KMS-11 (cell line): ENCODE measurements at regions not wholly inside any gene's neighbourhood (a gene's known extent, or its start where the extent isn't known, plus 50 kb on each side); places are given as distances from the start of the nearest gene placed in this dataset.
A peak's percentile ranks its signal among the peaks of the same experiment; 100 is the strongest.

Source experiments
- H2AFZ ChIP-seq: fragments of 200-600 bp; sonication (generic); 2 replicates; pipeline ENCODE4 v1.6.1; 2016; ENCODE audit warnings: antibody characterized with exemption, mixed run types, low read depth
- H3K27ac ChIP-seq: fragments of 200-600 bp; sonication (generic); 2 replicates; pipeline ENCODE4 v1.6.1; 2016; ENCODE audit warnings: mild to moderate bottlenecking, mixed run types
- H3K27me3 ChIP-seq: fragments of 200-600 bp; sonication (generic); 2 replicates; pipeline ENCODE4 v1.6.1; 2017; ENCODE audit warnings: mild to moderate bottlenecking, low read depth, mixed run types, moderate library complexity; ENCODE audit not compliant: insufficient read depth
- H3K36me3 ChIP-seq: fragments of 200-600 bp; sonication (generic); 2 replicates; pipeline ENCODE4 v1.6.1; 2017; ENCODE audit warnings: mild to moderate bottlenecking, mixed run types; ENCODE audit not compliant: insufficient read depth
- H3K4me1 ChIP-seq: fragments of 200-600 bp; sonication (generic); 2 replicates; pipeline ENCODE4 v1.6.1; 2016; ENCODE audit warnings: mild to moderate bottlenecking, low read depth, mixed run types; ENCODE audit not compliant: poor library complexity, severe bottlenecking
- H3K4me2 ChIP-seq: fragments of 200-600 bp; sonication (generic); 2 replicates; pipeline ENCODE4 v1.7.0; 2016; ENCODE audit warnings: mild to moderate bottlenecking, mixed run types
- H3K4me3 ChIP-seq: fragments of 200-600 bp; sonication (generic); IDR thresholded peaks from 2 replicates; pipeline ENCODE4 v1.6.1; 2017; ENCODE audit warnings: low read depth, low read length, mixed read lengths; ENCODE audit not compliant: insufficient read depth
- H3K79me2 ChIP-seq: fragments of 200-600 bp; sonication (generic); 2 replicates; pipeline ENCODE4 v1.6.1; 2016; ENCODE audit warnings: low read depth, mixed run types; ENCODE audit not compliant: insufficient read depth
- H3K9ac ChIP-seq: fragments of 200-600 bp; sonication (generic); 2 replicates; pipeline ENCODE4 v1.6.1; 2016; ENCODE audit warnings: mild to moderate bottlenecking, mixed run types
- H4K20me1 ChIP-seq: fragments of 200-600 bp; sonication (generic); 2 replicates; pipeline ENCODE4 v1.6.1; 2016; ENCODE audit warnings: mild to moderate bottlenecking, mixed run types; ENCODE audit not compliant: insufficient read depth
- CTCF ChIP-seq: fragments of 200-600 bp; sonication (generic); conservative IDR thresholded peaks from 2 replicates; pipeline ENCODE4 v1.6.1; 2017; ENCODE audit warnings: low read depth, mild to moderate bottlenecking, antibody characterized with exemption, low read length, moderate library complexity, mixed read lengths

- Histone ChIP-seq H3K9ac (no peak overlapping the region), H2AFZ (peak overlapping the region; percentile 83)
Observed at GRCh38 chr2:88351249-88351601, 101.3 kb downstream of the FOXI3 start.

GRCh38 chr2:88350331-88351248 is 101.9 kb downstream of the FOXI3 start:
- TF ChIP-seq CTCF: peak; percentile 88
- H4K20me1 ChIP-seq: no peaks in the 10 kb centered on the region
- no peaks in the 10 kb centered on the region for H3K27me3 ChIP-seq
- no peak overlapping the region for H3K4me3 ChIP-seq
- no peak overlapping the region for H3K9ac ChIP-seq
- H3K4me1 ChIP-seq: no peaks in the 10 kb centered on the region
- H2AFZ ChIP-seq: peak overlapping the region; percentile 83
- peak overlapping the region; percentile 19; the same call in 1 of the 2 replicates for H3K4me2 ChIP-seq
- no peaks in the 10 kb centered on the region for H3K79me2 ChIP-seq
- no peak overlapping the region for H3K27ac ChIP-seq
- no peaks in the 10 kb centered on the region for H3K36me3 ChIP-seq

More at GRCh38 chr2:88351249-88351601, 101.3 kb downstream of the FOXI3 start:
- Histone ChIP-seq H3K79me2 (no peaks in the 10 kb centered on the region), H3K27me3 (no peaks in the 10 kb centered on the region), H4K20me1 (no peaks in the 10 kb centered on the region), H3K27ac (no peak overlapping the region), H3K4me2 (no peak overlapping the region; the same call in 1 of the 2 replicates), H3K4me1 (no peaks in the 10 kb centered on the region), H3K36me3 (no peaks in the 10 kb centered on the region), H3K4me3 (no peak overlapping the region)
- peak; percentile 41 for TF ChIP-seq CTCF

- Histone ChIP-seq H3K4me3 (no peak overlapping the region), H3K36me3 (no peaks in the 10 kb centered on the region), H4K20me1 (no peaks in the 10 kb centered on the region), H2AFZ (no peak overlapping the region), H3K27me3 (no peaks in the 10 kb centered on the region), H3K79me2 (no peaks in the 10 kb centered on the region), H3K4me2 (no peak overlapping the region), H3K27ac (no peak overlapping the region), H3K9ac (no peak overlapping the region), H3K4me1 (peaks cover 12% of the 10 kb centered on the region)
- no peak for TF ChIP-seq CTCF
Observed at GRCh38 chr2:88345842-88346241, 106.7 kb downstream of the FOXI3 start.

- Histone ChIP-seq H3K4me3 (no peak overlapping the region), H3K9ac (no peak overlapping the region; the same call in 1 of the 2 replicates), H3K4me1 (peaks cover 12% of the 10 kb centered on the region), H3K36me3 (no peaks in the 10 kb centered on the region), H3K79me2 (no peaks in the 10 kb centered on the region), H4K20me1 (no peaks in the 10 kb centered on the region), H2AFZ (peak overlapping the region; percentile 47), H3K4me2 (peak overlapping the region; percentile 37), H3K27ac (no peak overlapping the region), H3K27me3 (no peaks in the 10 kb centered on the region)
- no peak for TF ChIP-seq CTCF
Observed at GRCh38 chr2:88342749-88343148, 109.7 kb downstream of the FOXI3 start.
